IMR-90 (cell line): ENCODE measurements at regions not wholly inside any gene's neighbourhood (a gene's known extent, or its start where the extent isn't known, plus 50 kb on each side); places are given as distances from the start of the nearest gene placed in this dataset.

ENCODE experiments used
- ATAC-seq: fragments of 200-7000 bp; cut with Tn5 transposase; 2 replicates; pipeline ENCODE4 v1.9.1; 2020; ENCODE audit warnings: low read depth, mild to moderate bottlenecking, moderate library complexity
- BruUV-seq: library from RNA; stranded (reverse); fragments of 400-500 nt; replicated peaks from 2 replicates; lab custom pipeline; 2021; lab: Mats Ljungman, UMichigan
- CTCF ChIA-PET: fragments of 300-600 bp; formaldehyde crosslinking; extraction: SDS; loops from one replicate; lab custom pipeline; 2021; ENCODE audit warnings: antibody characterized with exemption; lab: Yijun Ruan, JAX
- POLR2A ChIA-PET: fragments of 300-600 bp; sonication (Branson Sonifier 250); formaldehyde crosslinking; loops from one replicate; lab custom pipeline; 2022; ENCODE audit warnings: antibody characterized with exemption; ENCODE audit not compliant: unreplicated experiment; lab: Charles Lee
- DNase-seq: peaks from one replicate; pipeline ENCODE4 v3.0.0; 2013
- H2AFZ ChIP-seq: replicated peaks from 2 replicates; pipeline ENCODE3; 2013; ENCODE audit warnings: low read length, mild to moderate bottlenecking; ENCODE audit not compliant: poor library complexity
- H2AK5ac ChIP-seq: 2 replicates; pipeline ENCODE4 v1.6.1; 2013; ENCODE audit warnings: low read depth, low read length, inconsistent platforms
- H2AK9ac ChIP-seq: replicated peaks from 2 replicates; pipeline ENCODE3; 2013; ENCODE audit warnings: mild to moderate bottlenecking, low read depth, low read length, moderate library complexity; ENCODE audit not compliant: poor library complexity
- H2BK120ac ChIP-seq: 2 replicates; pipeline ENCODE4 v1.6.1; 2013; ENCODE audit warnings: low read depth, low read length, inconsistent platforms
- H2BK15ac ChIP-seq: 3 replicates; pipeline ENCODE4 v1.6.1; 2013; ENCODE audit warnings: low read depth, low read length, inconsistent platforms
- H2BK20ac ChIP-seq: 2 replicates; pipeline ENCODE4 v1.6.1; 2013; ENCODE audit warnings: low read depth, mild to moderate bottlenecking, inconsistent platforms, low read length, moderate library complexity
- H2BK5ac ChIP-seq: 2 replicates; pipeline ENCODE4 v1.6.1; 2013; ENCODE audit warnings: mild to moderate bottlenecking, low read depth, low read length, inconsistent platforms; ENCODE audit not compliant: poor library complexity, severe bottlenecking
- H3K14ac ChIP-seq: replicated peaks from 2 replicates; pipeline ENCODE4 v1.6.1; 2013; ENCODE audit warnings: low read depth, low read length, inconsistent platforms
- H3K18ac ChIP-seq: 2 replicates; pipeline ENCODE4 v1.6.1; 2013; ENCODE audit warnings: low read depth, low read length, control low read depth
- H3K23ac ChIP-seq: 2 replicates; pipeline ENCODE4 v1.6.1; 2013; ENCODE audit warnings: low read depth, low read length, inconsistent platforms
- H3K27ac ChIP-seq: 2 replicates; pipeline ENCODE4 v1.5.1; 2013; ENCODE audit warnings: mild to moderate bottlenecking, control low read depth, low read length; ENCODE audit not compliant: insufficient read depth
- H3K27me3 ChIP-seq: 2 replicates; pipeline ENCODE4 v1.6.1; 2013; ENCODE audit warnings: low read length; ENCODE audit not compliant: control insufficient read depth, insufficient read depth
- H3K36me3 ChIP-seq: 2 replicates; pipeline ENCODE4 v1.6.1; 2013; ENCODE audit warnings: low read length, mixed read lengths; ENCODE audit not compliant: control insufficient read depth, insufficient read depth
- H3K4ac ChIP-seq: 2 replicates; pipeline ENCODE4 v1.6.1; 2013; ENCODE audit warnings: low read depth, low read length, inconsistent platforms
- H3K4me1 ChIP-seq: 2 replicates; pipeline ENCODE4 v1.6.1; 2013; ENCODE audit warnings: low read length, mixed read lengths; ENCODE audit not compliant: control insufficient read depth, insufficient read depth
- H3K4me2 ChIP-seq: 2 replicates; pipeline ENCODE4 v1.6.1; 2013; ENCODE audit warnings: low read depth, mild to moderate bottlenecking, control low read depth, low read length, moderate library complexity
- H3K4me3 ChIP-seq: 2 replicates; pipeline ENCODE4 v1.5.1; 2013; ENCODE audit warnings: low read depth, mild to moderate bottlenecking, control low read depth, low read length, moderate library complexity; ENCODE audit not compliant: insufficient read depth
- H3K56ac ChIP-seq: 2 replicates; pipeline ENCODE4 v1.6.1; 2013; ENCODE audit warnings: low read length, inconsistent platforms; ENCODE audit not compliant: insufficient read depth; ENCODE audit errors: extremely low read depth
- H3K79me1 ChIP-seq, 2 experiments: 2 replicates each; pipeline ENCODE4 v1.6.1; 2013; ENCODE audit warnings: low read length in 2 of 2, inconsistent platforms in 1 of 2, low read depth in 1 of 2
- H3K9ac ChIP-seq: 2 replicates; pipeline ENCODE4 v1.6.1; 2013; ENCODE audit warnings: low read depth, low read length, control low read depth
- H3K9me1 ChIP-seq: 2 replicates; pipeline ENCODE4 v1.6.1; 2013; ENCODE audit warnings: low read length, inconsistent platforms; ENCODE audit not compliant: insufficient read depth
- H3K9me3 ChIP-seq: 2 replicates; pipeline ENCODE4 v1.6.1; 2013; ENCODE audit warnings: low read length; ENCODE audit not compliant: control insufficient read depth, insufficient read depth
- H4K20me1 ChIP-seq: 2 replicates; pipeline ENCODE4 v1.6.1; 2013; ENCODE audit warnings: low read length, inconsistent platforms; ENCODE audit not compliant: insufficient read depth
- H4K5ac ChIP-seq: 2 replicates; pipeline ENCODE4 v1.6.1; 2013; ENCODE audit warnings: mild to moderate bottlenecking, low read depth, low read length, control low read depth
- H4K8ac ChIP-seq, 2 experiments: 2 replicates each; pipeline ENCODE4 v1.6.1; 2013; ENCODE audit warnings: low read depth in 2 of 2, low read length in 2 of 2, control low read depth in 1 of 2, inconsistent platforms in 1 of 2
- H4K91ac ChIP-seq: 2 replicates; pipeline ENCODE4 v1.6.1; 2013; ENCODE audit warnings: low read depth, low read length, inconsistent platforms; ENCODE audit not compliant: insufficient read depth
- BHLHE40 ChIP-seq: fragments of 150-350 bp; IDR thresholded peaks from 2 replicates; pipeline ENCODE4 v1.6.1; 2016; ENCODE audit warnings: mild to moderate bottlenecking, low read depth, low read length
- CEBPB ChIP-seq: IDR thresholded peaks from 2 replicates; pipeline ENCODE4 v1.6.1; 2012; ENCODE audit warnings: low read depth, low read length, improper control_type of control experiment
- CHD1 ChIP-seq: IDR thresholded peaks from 2 replicates; pipeline ENCODE4 v1.6.1; 2012; ENCODE audit warnings: low read depth, low read length, improper control_type of control experiment
- CTCF ChIP-seq: conservative IDR thresholded peaks from 2 replicates; pipeline ENCODE4 v1.5.1; 2012; ENCODE audit warnings: mild to moderate bottlenecking, low read depth, low read length, improper control_type of control experiment
- ELK1 ChIP-seq: fragments of 150-350 bp; IDR thresholded peaks from 2 replicates; pipeline ENCODE4 v1.6.1; 2016; ENCODE audit warnings: low read depth, mild to moderate bottlenecking, low read length, moderate library complexity, borderline replicate concordance
- FOS ChIP-seq: fragments of 150-350 bp; IDR thresholded peaks from 2 replicates; pipeline ENCODE4 v1.6.1; 2016; ENCODE audit warnings: low read depth, low read length
- MAFK ChIP-seq: IDR thresholded peaks from 2 replicates; pipeline ENCODE4 v1.6.1; 2012; ENCODE audit warnings: low read depth, low read length, improper control_type of control experiment
- MAZ ChIP-seq: IDR thresholded peaks from 2 replicates; pipeline ENCODE4 v1.6.1; 2012; ENCODE audit warnings: low read depth, mild to moderate bottlenecking, low read length, improper control_type of control experiment, moderate library complexity, borderline replicate concordance
- MXI1 ChIP-seq: IDR thresholded peaks from 2 replicates; pipeline ENCODE4 v1.6.1; 2012; ENCODE audit warnings: low read depth, mild to moderate bottlenecking, low read length, moderate library complexity, borderline replicate concordance
- NFE2L2 ChIP-seq: fragments of 150-350 bp; IDR thresholded peaks from 2 replicates; pipeline ENCODE4 v1.6.1; 2016; ENCODE audit warnings: low read depth, mild to moderate bottlenecking, low read length
- POLR2A ChIP-seq: IDR thresholded peaks from 2 replicates; pipeline ENCODE4 v1.6.1; 2012; ENCODE audit warnings: mild to moderate bottlenecking, low read depth, low read length
- RAD21 ChIP-seq: IDR thresholded peaks from 2 replicates; pipeline ENCODE4 v1.6.1; 2012; ENCODE audit warnings: low read length, improper control_type of control experiment
- RCOR1 ChIP-seq: IDR thresholded peaks from 2 replicates; pipeline ENCODE4 v1.6.1; 2012; ENCODE audit warnings: mild to moderate bottlenecking, low read length, improper control_type of control experiment; ENCODE audit not compliant: insufficient replicate concordance
- RFX5 ChIP-seq: IDR thresholded peaks from 2 replicates; pipeline ENCODE4 v1.8.0; 2012; ENCODE audit warnings: low read depth, mild to moderate bottlenecking, low read length, moderate library complexity
- SMC3 ChIP-seq: fragments of 150-350 bp; IDR thresholded peaks from 2 replicates; pipeline ENCODE4 v1.6.1; 2016; ENCODE audit warnings: low read depth, mild to moderate bottlenecking, antibody characterized with exemption, low read length, moderate library complexity
- WGBS, 2 experiments: methylation state at CpG; one replicate each; pipeline versions ENCODE4 v1.1.5 to v1.1.7; 2013; ENCODE audit warnings: missing lambda C conversion rate in 2 of 2; ENCODE audit not compliant: insufficient read length in 1 of 2; ENCODE audit errors: extremely low coverage in 2 of 2; 5-methylcytosine and 5-hydroxymethylcytosine counted together
- dilution Hi-C: fragments of 300-500 bp; cut with HindIII; formaldehyde crosslinking; loops from one replicate; pipeline ENCODE4 v1.14.3; 2018; ENCODE audit warnings: low sequenced_read_pairs; ENCODE audit not compliant: unreplicated experiment
- in situ Hi-C: fragments of 300-500 bp; cut with MboI; formaldehyde crosslinking; loops from 3 replicates; pipeline ENCODE4 v1.14.3; 2019; ENCODE audit warnings: low sequenced_read_pairs, inconsistent platforms, mixed read lengths
- intact Hi-C: fragments of 100-400 bp; cut with micrococcal nuclease; formaldehyde crosslinking; loops from 2 replicates; pipeline ENCODE4 v1.10.0; 2022
- TF ChIP-seq, protein P1 (sequence below): fragments of 150-350 bp; IDR thresholded peaks from 2 replicates; pipeline ENCODE4 v1.6.1; 2017; ENCODE audit warnings: mild to moderate bottlenecking, antibody characterized with exemption, low read length, low read depth

DNA sequence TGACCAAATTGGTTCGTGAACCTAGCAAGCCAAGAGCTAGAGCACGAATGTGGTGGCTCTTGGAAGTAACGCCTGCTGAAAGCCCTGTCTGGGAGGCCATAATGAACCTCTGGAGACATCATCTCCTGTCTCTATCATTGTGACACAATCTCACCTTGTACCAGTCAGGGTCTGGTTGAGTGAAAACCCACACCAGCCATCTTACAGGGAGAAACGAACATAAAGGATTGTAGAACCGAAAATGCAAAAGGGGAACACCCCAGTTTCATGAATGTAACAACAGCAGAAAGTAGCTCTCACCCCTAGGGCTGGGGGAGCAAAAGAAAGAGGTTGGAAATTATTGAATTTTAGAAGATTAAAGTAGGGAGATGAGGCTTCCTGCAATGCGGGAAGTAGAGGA is 50.9 kb upstream of the TAB2 start:
- ATAC-seq (no peak), DNase-seq (no peak)
- H4K8ac ChIP-seq, result no peak overlapping the region
- no peaks in the 10 kb centered on the region for H3K79me1 ChIP-seq
- H2BK20ac ChIP-seq, result no peak overlapping the region
- no peak overlapping the region for H2BK15ac ChIP-seq
- no peak overlapping the region for H3K4me3 ChIP-seq
- H4K91ac ChIP-seq, result no peak overlapping the region
- no peaks in the 10 kb centered on the region for H4K20me1 ChIP-seq
- H3K4me2 ChIP-seq, result no peak overlapping the region
- no peak overlapping the region for H2AFZ ChIP-seq
- H3K27ac ChIP-seq, result no peak overlapping the region
- no peak overlapping the region for H3K23ac ChIP-seq
- H3K36me3 ChIP-seq, result no peaks in the 10 kb centered on the region
- no TSS peak for BruUV-seq
- H2AK9ac ChIP-seq, result no peak overlapping the region
- H3K9me1 ChIP-seq, result no peaks in the 10 kb centered on the region
- no peak overlapping the region for H2AK5ac ChIP-seq
- no peaks in the 10 kb centered on the region for H3K9me3 ChIP-seq
- WGBS, 2 experiments, result 84 to 100% methylated on average over 1 to 3 of the region's 6 CpGs
- H3K18ac ChIP-seq, result no peak overlapping the region
- no peak overlapping the region for H2BK5ac ChIP-seq
- TF ChIP-seq CTCF (no peak), ELK1 (no peak), POLR2A (no peak), FOS (no peak), BHLHE40 (no peak), RCOR1 (no peak), CEBPB (no peak), MAZ (no peak), MXI1 (no peak), CHD1 (no peak), RFX5 (no peak), RAD21 (no peak), MAFK (no peak), NFE2L2 (no peak), SMC3 (no peak)
- TF ChIP-seq, protein P1, sequence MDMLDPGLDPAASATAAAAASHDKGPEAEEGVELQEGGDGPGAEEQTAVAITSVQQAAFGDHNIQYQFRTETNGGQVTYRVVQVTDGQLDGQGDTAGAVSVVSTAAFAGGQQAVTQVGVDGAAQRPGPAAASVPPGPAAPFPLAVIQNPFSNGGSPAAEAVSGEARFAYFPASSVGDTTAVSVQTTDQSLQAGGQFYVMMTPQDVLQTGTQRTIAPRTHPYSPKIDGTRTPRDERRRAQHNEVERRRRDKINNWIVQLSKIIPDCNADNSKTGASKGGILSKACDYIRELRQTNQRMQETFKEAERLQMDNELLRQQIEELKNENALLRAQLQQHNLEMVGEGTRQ, result no peak
- no peak overlapping the region for H3K14ac ChIP-seq
- POLR2A ChIA-PET, result no interaction called here
- in situ Hi-C loops, result no loop called here
- CTCF ChIA-PET, result no interaction called here
- H3K4me1 ChIP-seq, result no peaks in the 10 kb centered on the region
- intact Hi-C loops, result no loop called here
- no peak overlapping the region for H3K56ac ChIP-seq
- dilution Hi-C loops, result no loop called here
- peaks cover 36% of the 10 kb centered on the region for H3K27me3 ChIP-seq
- no peak overlapping the region for H2BK120ac ChIP-seq
- no peak overlapping the region for H3K4ac ChIP-seq
- H3K9ac ChIP-seq, result no peak overlapping the region
- no peak overlapping the region for H4K5ac ChIP-seq
